Psoas muscle (tissue), 7 donors: ENCODE measurements at regions not wholly inside any gene's neighbourhood (a gene's known extent, or its start where the extent isn't known, plus 50 kb on each side); places are given as distances from the start of the nearest gene placed in this dataset.
"Not testable (repeated sequence)": the region's sequence is repeated elsewhere in the genome, so short reads cannot be mapped to it uniquely, and the experiment has no call there.

Source experiments
- ATAC-seq, 4 donors: fragments of 200-7000 bp; cut with Tn5 transposase; one replicate each; pipeline ENCODE4 v1.9.1; 2020; ENCODE audit warnings: moderate library complexity in 3 of 4, mild to moderate bottlenecking in 2 of 4
- DNase-seq, 2 donors: peaks; one replicate each; pipeline ENCODE4 v3.0.0-alpha.2; 2020
- H3K27ac ChIP-seq: fragments of 200-600 bp; one replicate; pipeline ENCODE4 v1.8.0; 2022
- H3K27me3 ChIP-seq, 3 donors: fragments of 200-600 bp in 1 of 3; one replicate each; pipeline versions ENCODE4 v1.6.1 to v1.8.0; 2013 to 2022; ENCODE audit warnings: low read length in 2 of 3, mild to moderate bottlenecking in 2 of 3, moderate library complexity in 1 of 3; ENCODE audit not compliant: insufficient read depth in 3 of 3
- H3K36me3 ChIP-seq, 2 donors: fragments of 200-600 bp in 1 of 2; one replicate each; pipeline versions ENCODE4 v1.6.1 to v1.8.0; 2013 to 2022; ENCODE audit warnings: low read depth in 1 of 2, mild to moderate bottlenecking in 1 of 2, moderate library complexity in 1 of 2; ENCODE audit not compliant: insufficient read depth in 1 of 2
- H3K4me1 ChIP-seq: fragments of 200-600 bp; one replicate; pipeline ENCODE4 v1.8.0; 2022
- H3K4me3 ChIP-seq: fragments of 200-600 bp; one replicate; pipeline ENCODE4 v1.8.0; 2022; ENCODE audit warnings: mild to moderate bottlenecking
- H3K9me3 ChIP-seq: fragments of 200-600 bp; one replicate; pipeline ENCODE4 v1.8.0; 2022
- WGBS, 3 donors: extraction: QIAGEN DNeasy Blood & Tissue Kit; methylation state at CpG; one replicate each; pipeline versions ENCODE4 v1.1.6 to v1.1.7; 2013; 5-methylcytosine and 5-hydroxymethylcytosine counted together
- intact Hi-C, 2 donors: fragments of 100-400 bp; cut with DNase I; formaldehyde crosslinking; loops; one replicate each; pipeline versions ENCODE4 v1.11.0 to v1.14.2; 2022
- TF ChIP-seq, protein P1 (sequence below): fragments of 200-600 bp; IDR thresholded peaks from one replicate; pipeline ENCODE4 v1.8.0; 2022; ENCODE audit warnings: antibody characterized with exemption
- donor health status: healthy with polysubstance abuse.
- donor health status: DM: no; HTN: no; CAD: no; lungs with moderate emphysema.
- donor health status: Bipolar disorder and iron deficiency.
- donor health status: healthy.
- donor health status: DM: yes; HTN: yes; CAD: no.
- donor health status: DM: no; HTN: no; CAD: no.
- donor health status: DM: yes; HTN: yes; CAD: no.

DNA sequence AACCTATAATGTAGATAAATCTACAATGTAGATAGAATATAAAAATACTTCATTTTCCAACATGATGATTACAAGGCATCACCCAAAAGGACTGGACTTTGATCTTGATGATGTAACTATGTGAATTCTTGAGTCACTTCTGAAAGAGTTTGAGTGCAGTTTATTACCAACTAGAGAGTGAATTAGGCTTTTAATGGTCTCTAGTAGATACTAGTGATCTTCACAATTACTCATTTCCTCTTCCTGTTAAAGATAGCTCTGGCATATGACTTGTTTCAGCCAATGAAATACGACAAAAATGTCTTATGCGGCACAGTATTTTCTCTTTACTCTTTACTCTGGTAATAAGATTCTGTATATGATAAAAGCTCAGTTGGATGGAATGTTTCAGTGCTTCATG is 1588.1 kb upstream of the B3GALT2 start:
- Histone ChIP-seq H3K27ac (no peak overlapping the region), H3K36me3 (no peaks in the 10 kb centered on the region), H3K9me3 (no peaks in the 10 kb centered on the region), H3K4me3 (no peak overlapping the region), H3K4me1 (no peaks in the 10 kb centered on the region), H3K27me3 (no peaks in the 10 kb centered on the region)
- DNase-seq: no peak
- 93 to 96% (median 96%) methylated on average over 2 of the region's 2 CpGs for WGBS, 3 donors
- TF ChIP-seq, protein P1, sequence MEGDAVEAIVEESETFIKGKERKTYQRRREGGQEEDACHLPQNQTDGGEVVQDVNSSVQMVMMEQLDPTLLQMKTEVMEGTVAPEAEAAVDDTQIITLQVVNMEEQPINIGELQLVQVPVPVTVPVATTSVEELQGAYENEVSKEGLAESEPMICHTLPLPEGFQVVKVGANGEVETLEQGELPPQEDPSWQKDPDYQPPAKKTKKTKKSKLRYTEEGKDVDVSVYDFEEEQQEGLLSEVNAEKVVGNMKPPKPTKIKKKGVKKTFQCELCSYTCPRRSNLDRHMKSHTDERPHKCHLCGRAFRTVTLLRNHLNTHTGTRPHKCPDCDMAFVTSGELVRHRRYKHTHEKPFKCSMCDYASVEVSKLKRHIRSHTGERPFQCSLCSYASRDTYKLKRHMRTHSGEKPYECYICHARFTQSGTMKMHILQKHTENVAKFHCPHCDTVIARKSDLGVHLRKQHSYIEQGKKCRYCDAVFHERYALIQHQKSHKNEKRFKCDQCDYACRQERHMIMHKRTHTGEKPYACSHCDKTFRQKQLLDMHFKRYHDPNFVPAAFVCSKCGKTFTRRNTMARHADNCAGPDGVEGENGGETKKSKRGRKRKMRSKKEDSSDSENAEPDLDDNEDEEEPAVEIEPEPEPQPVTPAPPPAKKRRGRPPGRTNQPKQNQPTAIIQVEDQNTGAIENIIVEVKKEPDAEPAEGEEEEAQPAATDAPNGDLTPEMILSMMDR: no peak
- intact Hi-C loops: no loop called here
- no peak for ATAC-seq

DNA sequence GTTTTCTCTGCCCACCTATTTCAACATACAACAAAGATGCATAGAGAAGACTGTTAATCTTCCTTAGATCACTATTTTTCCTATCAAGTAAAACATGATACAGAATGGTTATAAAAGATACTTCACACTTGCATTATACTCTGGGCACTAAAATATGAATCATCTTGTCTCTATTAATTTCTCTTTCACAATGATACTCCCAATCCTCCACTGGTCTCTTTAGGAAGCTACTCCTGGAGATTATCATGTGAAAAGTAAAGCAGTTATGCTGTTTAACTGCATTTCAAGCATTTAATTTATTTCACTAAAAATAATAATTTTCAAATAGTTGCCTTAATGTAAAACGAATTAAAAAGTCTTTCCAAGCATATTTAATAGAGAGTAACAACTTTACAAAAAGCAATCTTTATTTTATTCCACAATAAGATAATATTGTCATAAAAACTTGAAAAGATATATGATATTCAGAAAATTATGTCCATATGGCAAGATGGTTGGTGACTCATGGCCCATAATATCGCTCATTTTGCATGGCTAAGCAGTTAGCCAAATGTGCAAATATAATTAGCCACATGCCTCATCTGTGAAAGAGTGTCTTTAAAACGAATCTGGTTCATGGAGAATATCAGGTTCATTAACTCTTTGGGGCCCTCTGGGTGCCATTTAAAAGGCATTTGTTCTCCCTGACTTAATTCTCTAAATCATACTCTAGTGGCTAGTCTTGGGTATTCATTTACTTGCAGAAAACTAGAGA is 1569.0 kb upstream of the B3GALT2 start:
- Histone ChIP-seq H3K27ac (no peak overlapping the region), H3K4me3 (no peak overlapping the region), H3K36me3 (no peaks in the 10 kb centered on the region), H3K4me1 (no peaks in the 10 kb centered on the region), H3K9me3 (no peaks in the 10 kb centered on the region), H3K27me3 (no peaks in the 10 kb centered on the region)
- DNase-seq: no peak
- no peak for ATAC-seq
- 26 to 31% (median 31%) methylated on average over 3 of the region's 3 CpGs for WGBS, 3 donors
- intact Hi-C loops: no loop called here
- TF ChIP-seq, protein P1: no peak

DNA sequence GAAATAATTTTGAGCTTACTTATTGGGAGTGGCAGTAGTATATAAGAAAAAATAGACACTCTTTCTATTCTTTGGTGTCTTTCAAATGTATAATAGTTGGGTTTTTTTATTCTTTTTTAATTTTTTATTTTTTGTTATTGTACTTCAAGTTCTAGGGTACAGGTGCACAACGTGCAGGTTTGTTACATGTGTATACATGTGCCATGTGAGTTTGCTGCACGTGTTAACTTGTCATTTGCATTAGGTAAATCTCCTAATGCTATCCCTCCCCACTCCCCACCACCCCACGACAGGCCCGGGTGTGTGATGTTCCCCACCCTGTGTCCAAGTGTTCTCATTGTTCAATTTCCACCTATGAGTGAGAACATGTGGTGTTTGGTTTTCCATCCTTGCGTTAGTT is 1552.4 kb upstream of the B3GALT2 start:
- ATAC-seq, H3K9me3 ChIP-seq: not testable (repeated sequence)
- 82 to 87% (median 82%) methylated on average over 5 of the region's 5 CpGs for WGBS, 3 donors

DNA sequence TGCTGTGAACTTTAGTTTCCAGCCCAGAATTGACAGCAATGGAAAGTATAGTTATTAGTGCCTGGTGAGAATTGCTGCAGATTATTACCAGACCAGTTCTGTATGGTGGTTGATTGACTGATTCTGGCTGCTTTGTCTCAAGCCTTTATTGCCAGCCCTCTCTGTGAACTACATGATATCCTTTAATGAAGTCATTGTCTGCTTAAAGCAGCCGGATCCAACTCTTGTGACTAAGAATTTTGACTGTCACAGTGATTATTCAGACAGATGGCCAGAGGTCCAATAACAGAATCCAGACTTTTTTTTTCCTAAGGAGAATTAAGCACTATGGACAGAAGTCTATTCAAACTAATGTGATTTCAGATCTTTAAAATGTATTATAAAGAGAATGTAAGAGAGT is 1548.6 kb upstream of the B3GALT2 start:
- H3K27ac ChIP-seq: no peak overlapping the region
- H3K4me3 ChIP-seq: no peak overlapping the region
- no peaks in the 10 kb centered on the region for H3K9me3 ChIP-seq
- H3K27me3 ChIP-seq: no peaks in the 10 kb centered on the region
- DNase-seq (no peak), ATAC-seq (no peak)
- intact Hi-C loops: no loop called here
- TF ChIP-seq, protein P1: no peak
- WGBS, 3 donors: 5 to 21% (median 13%) methylated on average over 1 of the region's 1 CpG
- no peaks in the 10 kb centered on the region for H3K36me3 ChIP-seq
- no peaks in the 10 kb centered on the region for H3K4me1 ChIP-seq

More for the DNA sequence above, 1552.4 kb upstream of the B3GALT2 start:
- H3K27me3 ChIP-seq, H3K4me1 ChIP-seq, intact Hi-C loops, H3K27ac ChIP-seq, H3K4me3 ChIP-seq, DNase-seq, H3K36me3 ChIP-seq: not testable (repeated sequence)

DNA sequence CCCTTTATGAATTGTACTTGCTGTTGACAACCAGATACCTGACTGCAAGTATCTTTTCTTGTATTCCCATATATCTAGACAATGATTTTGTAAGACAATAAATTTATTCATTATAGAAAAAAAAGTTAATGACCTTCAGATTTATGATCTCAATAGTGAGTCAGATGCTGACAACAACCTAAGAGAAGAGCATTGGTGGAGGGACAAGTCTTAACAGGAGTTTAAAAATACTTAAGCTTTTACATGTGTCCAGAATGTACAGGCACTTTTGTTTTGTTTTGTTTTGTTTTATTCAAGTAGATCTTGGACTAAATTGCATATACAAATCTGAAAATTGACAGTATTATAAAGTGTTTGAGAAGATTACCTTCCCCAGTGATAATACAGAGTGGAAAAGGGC is 1544.6 kb upstream of the B3GALT2 start:
- Histone ChIP-seq H3K36me3 (no peaks in the 10 kb centered on the region), H3K4me1 (no peaks in the 10 kb centered on the region), H3K27ac (no peak overlapping the region), H3K27me3 (no peaks in the 10 kb centered on the region), H3K4me3 (no peak overlapping the region), H3K9me3 (no peaks in the 10 kb centered on the region)
- no peak for ATAC-seq
- TF ChIP-seq, protein P1: no peak
- DNase-seq: no peak
- intact Hi-C loops: no loop called here
